Kidney epithelial cell (primary cell): ENCODE measurements at regions not wholly inside any gene's neighbourhood (a gene's known extent, or its start where the extent isn't known, plus 50 kb on each side); places are given as distances from the start of the nearest gene placed in this dataset.

Experiments
- DNase-seq: peaks from one replicate; pipeline ENCODE4 v3.0.0-alpha.2; 2010; ENCODE audit warnings: low read depth
- H3K27me3 ChIP-seq: 2 replicates; pipeline ENCODE4 v1.6.0; 2011; ENCODE audit warnings: low read length; ENCODE audit not compliant: control insufficient read depth, insufficient read depth
- H3K36me3 ChIP-seq: 2 replicates; pipeline ENCODE4 v1.5.1; 2011; ENCODE audit warnings: low read length; ENCODE audit not compliant: control insufficient read depth, insufficient read depth
- H3K4me3 ChIP-seq: 2 replicates; pipeline ENCODE4 v1.5.1; 2011; ENCODE audit warnings: low read depth, mild to moderate bottlenecking, control low read depth, low read length
- TF ChIP-seq, protein P1 (sequence below): IDR thresholded peaks from 2 replicates; pipeline ENCODE4 v1.5.1; 2011; ENCODE audit warnings: mild to moderate bottlenecking, moderate library complexity, low read length, control low read depth, inconsistent platforms; ENCODE audit not compliant: insufficient read depth, poor library complexity, severe bottlenecking

DNA sequence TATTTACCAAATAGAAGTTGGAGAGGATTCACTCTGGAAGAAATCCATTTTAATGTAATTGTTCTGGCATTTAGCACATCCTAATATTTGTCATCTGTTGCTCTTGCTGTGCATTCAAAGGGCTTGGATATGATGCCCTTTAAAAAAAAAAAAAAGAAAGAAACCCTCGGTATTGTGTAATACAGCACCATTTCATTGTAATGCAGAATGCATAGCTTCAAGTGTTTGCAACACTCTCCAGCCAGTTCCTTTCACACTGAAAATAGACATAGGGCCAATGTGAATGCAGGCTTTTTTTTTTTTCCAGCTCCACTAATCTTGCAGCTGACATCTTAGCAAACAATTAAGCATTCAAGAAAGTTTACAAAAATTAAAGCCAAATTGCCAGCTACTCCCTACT lies 197.4 kb upstream of the POU3F2 start:
- no peak for DNase-seq
- H3K36me3 ChIP-seq: no peaks in the 10 kb centered on the region
- no peak overlapping the region for H3K4me3 ChIP-seq
- TF ChIP-seq, protein P1, sequence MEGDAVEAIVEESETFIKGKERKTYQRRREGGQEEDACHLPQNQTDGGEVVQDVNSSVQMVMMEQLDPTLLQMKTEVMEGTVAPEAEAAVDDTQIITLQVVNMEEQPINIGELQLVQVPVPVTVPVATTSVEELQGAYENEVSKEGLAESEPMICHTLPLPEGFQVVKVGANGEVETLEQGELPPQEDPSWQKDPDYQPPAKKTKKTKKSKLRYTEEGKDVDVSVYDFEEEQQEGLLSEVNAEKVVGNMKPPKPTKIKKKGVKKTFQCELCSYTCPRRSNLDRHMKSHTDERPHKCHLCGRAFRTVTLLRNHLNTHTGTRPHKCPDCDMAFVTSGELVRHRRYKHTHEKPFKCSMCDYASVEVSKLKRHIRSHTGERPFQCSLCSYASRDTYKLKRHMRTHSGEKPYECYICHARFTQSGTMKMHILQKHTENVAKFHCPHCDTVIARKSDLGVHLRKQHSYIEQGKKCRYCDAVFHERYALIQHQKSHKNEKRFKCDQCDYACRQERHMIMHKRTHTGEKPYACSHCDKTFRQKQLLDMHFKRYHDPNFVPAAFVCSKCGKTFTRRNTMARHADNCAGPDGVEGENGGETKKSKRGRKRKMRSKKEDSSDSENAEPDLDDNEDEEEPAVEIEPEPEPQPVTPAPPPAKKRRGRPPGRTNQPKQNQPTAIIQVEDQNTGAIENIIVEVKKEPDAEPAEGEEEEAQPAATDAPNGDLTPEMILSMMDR: no peak
- no peaks in the 10 kb centered on the region for H3K27me3 ChIP-seq

DNA sequence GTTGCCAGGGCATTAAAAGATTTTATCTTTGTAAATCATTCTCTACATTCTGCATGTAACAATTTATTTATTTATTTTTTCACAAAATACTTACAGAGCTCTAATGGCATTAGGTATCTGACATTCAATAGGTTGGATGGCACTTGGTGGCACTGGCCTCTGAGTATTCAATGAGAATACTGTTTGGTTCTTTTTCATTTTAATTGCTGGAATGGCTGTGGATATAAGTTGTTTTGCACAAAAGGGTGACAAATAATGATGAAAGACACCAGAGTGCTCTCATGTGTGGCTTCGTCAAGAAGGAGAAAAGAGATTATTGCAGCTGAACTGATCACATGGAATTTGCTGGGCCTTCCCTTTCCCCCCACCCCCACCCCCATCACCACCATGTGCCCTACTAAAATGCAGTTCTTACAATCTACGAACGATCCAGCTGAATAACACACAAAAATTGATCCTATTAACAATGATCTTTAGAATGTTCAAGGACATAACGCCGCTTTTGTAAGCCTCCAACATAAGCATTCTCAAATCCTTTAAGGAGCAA lies 195.2 kb upstream of the POU3F2 start:
- no peak overlapping the region for H3K4me3 ChIP-seq
- DNase-seq: no peak
- no peaks in the 10 kb centered on the region for H3K27me3 ChIP-seq
- TF ChIP-seq, protein P1: no peak
- no peaks in the 10 kb centered on the region for H3K36me3 ChIP-seq

DNA sequence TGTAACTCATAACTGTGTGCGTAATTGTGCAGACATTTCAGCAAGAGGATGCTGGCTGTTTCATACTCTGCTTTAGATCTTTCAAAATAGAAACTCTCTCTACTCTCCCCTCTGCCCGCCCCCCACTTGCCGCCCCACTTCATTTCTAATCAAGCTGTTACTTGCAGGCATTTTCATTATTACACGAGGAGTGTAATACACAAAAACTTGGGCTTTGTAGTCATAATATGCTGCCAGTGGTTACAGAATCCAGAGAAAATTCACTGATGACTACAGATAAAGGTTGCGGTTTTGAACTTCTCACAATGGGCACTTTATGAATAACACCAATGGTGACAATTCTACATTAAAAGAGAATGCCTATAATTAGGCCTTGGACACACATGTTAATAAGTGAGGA lies 194.0 kb upstream of the POU3F2 start:
- DNase-seq: no peak
- TF ChIP-seq, protein P1: no peak
- H3K27me3 ChIP-seq: no peaks in the 10 kb centered on the region
- H3K4me3 ChIP-seq: no peak overlapping the region
- no peaks in the 10 kb centered on the region for H3K36me3 ChIP-seq

DNA sequence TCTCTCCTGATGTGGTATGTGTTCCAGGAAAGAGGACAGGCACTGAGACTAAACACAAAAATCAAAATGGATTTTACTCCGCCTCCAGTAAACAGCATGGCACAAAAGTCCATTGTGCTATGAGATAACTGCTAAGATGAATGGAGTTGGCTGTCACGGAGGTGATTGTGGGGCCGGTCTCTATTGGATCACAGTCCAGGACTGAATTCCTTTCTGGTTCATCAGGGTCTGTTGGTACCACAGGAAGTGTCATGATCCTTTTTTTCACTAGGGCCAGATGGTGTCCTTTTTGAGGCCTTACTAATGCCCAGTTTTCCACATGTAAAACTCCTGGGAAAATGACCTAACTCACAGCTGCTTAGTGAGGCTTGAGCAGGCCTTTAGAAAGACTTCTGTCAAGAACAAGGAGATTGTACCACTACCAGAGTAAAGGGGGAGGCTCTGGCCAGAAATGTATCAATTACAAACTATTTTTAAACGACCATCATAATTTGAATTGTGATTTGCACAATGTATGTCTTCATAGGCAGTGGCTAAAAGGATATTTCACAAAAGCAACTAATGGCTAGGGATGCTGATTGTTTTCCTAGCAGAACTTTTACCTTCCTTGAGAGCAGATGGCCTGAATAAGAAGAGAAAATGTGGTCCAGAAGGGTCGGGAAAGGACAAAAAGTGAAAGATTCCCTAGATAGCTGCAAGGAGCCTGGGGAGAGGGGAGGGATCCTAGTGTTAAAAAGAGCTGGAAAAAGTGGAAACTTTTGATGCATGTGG lies 192.2 kb upstream of the POU3F2 start:
- Histone ChIP-seq H3K36me3 (no peaks in the 10 kb centered on the region), H3K4me3 (no peak overlapping the region), H3K27me3 (no peaks in the 10 kb centered on the region)
- DNase-seq: no peak
- TF ChIP-seq, protein P1: no peak

DNA sequence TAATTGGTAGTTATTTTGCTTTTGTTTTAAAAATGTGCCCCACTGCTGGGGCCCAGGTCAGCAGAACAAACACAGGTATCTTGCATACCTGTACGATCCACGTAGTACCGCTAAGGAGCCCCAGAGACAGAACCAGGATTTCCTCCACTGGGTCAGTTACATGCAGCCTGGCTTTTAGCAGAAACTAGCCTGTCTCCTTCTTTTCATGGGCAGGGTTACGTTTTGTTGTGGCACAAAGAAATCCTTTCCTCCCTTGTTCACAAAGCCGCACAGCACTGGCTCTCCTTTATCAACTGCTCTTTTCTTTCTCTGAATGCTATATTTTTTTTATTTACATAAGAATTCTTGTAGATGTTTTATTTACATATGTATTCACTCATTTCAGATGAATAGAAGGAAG lies 190.3 kb upstream of the POU3F2 start:
- no peak overlapping the region for H3K4me3 ChIP-seq

More for the DNA sequence above, 190.3 kb upstream of the POU3F2 start:
- Histone ChIP-seq H3K36me3 (no peaks in the 10 kb centered on the region), H3K27me3 (no peaks in the 10 kb centered on the region)
- TF ChIP-seq, protein P1: no peak
- DNase-seq: no peak
